Stimulated activated CD4-positive, alpha-beta T cell treated with anti-CD3 and anti-CD28 coated beads, Interleukin-2, amount 100 ng/mL, for 24 hours (primary cell): ENCODE measurements at regions not wholly inside any gene's neighbourhood (a gene's known extent, or its start where the extent isn't known, plus 50 kb on each side); places are given as distances from the start of the nearest gene placed in this dataset.

Experiments
- DNase-seq, 2 donors: peaks; one replicate each; pipeline ENCODE4 v3.0.0-alpha.2; 2020

DNA sequence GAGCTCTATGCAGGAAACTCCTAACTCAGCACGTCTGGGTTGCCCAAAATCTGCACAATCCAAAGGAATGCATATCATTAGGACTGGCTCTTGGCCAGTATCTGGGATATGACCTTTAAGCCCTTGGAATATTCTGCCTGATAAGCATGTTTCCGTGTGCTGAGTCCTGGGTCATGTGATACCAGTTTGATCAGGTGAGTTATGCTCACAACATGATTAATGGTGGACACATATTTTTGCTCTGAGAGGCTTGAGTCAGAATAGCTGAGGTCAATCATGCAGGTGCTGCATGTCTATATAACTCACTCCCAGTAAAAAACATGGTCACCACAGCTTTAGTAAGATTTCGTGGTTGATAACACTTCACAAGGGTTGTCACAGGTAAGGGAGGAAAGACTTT is 408.8 kb downstream of the YTHDC2 start:
- DNase-seq, result no peak

DNA sequence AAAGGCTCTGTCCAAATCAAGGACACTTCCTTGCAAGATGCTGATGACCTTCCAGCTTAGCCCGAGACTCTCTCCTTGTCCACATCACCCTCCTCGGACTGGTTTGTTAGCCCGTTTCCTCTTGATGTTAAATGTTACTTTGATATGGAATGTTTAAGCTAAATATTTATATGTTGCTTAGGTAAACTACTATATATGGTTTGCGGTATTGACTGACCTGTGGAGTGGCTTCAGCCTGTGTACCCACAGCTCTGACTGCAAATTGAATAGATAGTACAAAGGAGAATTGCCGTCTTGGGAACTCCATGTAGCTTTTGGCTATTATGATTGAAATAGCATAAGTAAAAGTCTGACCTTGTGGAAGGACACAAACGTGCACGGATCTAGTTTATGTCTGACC is 422.0 kb downstream of the YTHDC2 start:
- DNase-seq, result no peak

DNA sequence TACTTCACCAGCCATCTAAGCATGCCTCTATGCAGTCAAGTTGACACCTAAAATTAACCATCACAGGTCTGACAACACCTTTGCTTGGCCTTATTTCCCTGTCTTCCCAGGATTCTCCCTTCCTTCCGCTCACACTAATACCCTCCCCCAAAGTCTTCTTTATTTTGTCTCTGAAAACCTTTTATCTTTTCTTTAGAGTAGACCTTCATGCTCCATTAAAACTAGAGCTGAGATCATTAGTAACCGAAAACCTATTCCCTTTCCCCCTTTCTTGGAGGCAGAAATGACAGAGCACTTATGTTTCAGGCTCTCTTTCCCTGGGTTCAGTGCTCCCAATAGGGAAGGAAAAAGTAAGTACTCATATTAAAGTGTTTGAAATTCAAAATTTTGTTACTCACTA is 423.8 kb downstream of the YTHDC2 start:
- no peak for DNase-seq

DNA sequence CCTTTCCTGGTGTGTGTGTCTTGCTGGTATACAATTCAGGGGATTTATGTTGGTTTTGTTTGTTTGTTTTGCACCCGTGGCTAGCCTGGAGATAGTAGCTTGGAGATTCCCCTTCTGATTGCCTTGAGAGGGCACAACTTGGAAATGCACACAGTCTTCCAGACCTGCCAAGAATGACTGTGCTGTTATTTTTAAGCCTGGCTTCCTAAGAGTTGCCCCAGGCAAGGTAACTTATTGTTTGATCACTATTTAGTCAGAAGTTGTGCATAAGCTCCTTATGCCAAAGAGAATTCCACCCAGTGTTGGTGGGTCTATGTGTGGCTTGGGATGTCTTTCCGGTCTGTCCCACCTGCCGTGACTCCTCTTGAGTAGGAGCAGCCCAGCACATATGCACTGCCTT is 421.9 kb upstream of the KCNN2 start:
- DNase-seq, result no peak

DNA sequence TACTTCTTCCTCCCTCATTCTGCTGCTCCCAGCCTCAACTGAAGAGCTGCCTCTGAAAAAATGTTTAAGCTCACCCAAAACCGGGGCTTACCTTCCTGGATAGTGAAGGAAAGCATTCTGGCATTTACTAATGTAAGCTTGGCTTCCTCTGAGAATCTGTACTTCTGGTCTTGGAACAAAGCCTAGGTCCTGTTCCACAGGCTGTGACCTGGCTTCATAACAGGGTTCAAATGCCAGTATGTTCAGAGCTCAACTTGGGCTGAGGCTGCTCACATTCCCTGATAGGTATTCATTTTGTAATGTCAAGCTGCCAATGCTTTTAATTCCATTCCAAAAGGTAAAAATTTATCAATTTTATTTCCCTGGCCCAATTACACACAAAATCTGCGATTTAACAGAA is 411.7 kb upstream of the KCNN2 start:
- no peak for DNase-seq

DNA sequence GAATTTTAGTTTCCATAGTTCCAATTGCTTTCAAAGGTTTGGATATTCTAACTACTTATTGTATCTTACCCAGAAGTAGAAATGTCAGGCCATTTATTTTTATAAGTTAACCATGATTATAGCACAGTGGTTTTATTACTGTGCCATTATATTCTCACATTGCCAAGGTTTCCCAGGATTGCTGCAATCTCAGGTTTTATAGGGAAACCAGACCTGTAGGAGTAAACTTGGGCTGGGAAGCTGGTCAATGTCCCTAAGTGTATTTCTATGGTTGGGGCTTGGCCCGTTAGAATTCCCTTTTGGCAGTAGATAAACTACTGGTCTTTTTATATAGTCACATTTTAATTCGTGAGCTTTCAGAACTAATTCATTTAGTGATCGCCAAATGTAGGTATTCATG is 396.6 kb upstream of the KCNN2 start:
- no peak for DNase-seq

DNA sequence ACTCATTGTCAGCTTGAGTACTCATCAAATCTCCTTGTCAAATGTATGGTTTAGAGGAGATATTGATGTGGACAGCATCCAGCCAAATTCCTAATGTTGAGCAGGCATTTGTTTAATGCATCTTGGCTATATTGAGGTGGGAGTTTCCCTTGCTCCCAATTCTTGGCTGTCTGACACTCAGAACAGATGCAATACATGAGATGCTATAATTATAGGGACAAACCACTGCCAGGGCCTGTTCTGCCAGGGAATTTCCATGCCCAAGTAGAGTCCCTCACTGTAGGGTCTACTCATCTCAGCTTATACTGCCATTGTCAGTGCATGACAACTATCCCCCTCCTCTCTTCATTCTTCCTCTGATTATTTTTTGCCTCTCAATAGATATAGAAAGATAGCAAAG is 392.0 kb upstream of the KCNN2 start:
- no peak for DNase-seq

DNA sequence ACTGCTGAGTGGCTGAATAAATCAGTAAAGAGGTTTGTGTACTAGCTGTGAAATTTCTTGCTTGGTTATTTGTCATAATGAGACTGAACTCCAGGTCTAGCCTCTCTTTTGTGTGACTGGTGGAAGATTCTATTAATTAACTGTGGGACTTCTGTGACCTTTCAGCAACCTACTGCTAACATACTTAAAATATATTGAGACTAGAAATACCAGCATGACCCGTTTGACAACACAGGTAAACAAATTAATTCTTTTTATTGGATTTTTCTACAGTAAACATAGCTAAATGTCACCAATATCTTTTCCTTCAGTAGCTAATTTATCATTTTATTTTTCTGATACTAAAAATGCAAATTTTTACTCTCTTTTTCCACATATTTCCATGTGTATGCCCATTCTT is 390.4 kb upstream of the KCNN2 start:
- DNase-seq, result no peak

DNA sequence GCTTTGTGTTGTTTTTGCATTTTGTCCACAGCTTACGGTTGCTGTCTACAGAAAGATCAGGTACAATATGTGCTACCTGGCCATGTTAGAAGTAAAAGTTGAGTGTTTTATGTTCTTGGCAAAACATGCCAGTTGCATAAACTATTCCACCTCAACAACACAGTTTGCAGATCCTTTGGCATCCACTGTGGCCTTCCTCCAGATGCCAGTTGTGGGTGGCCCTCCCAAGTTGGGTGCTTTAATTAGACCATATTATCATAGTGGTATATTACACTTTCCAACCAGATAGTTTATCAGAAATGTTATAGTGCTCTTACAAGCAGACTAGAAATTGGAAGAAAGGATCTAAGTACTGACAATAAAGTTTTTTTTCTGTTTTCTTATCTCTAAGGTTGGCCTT is 386.9 kb upstream of the KCNN2 start:
- no peak for DNase-seq

DNA sequence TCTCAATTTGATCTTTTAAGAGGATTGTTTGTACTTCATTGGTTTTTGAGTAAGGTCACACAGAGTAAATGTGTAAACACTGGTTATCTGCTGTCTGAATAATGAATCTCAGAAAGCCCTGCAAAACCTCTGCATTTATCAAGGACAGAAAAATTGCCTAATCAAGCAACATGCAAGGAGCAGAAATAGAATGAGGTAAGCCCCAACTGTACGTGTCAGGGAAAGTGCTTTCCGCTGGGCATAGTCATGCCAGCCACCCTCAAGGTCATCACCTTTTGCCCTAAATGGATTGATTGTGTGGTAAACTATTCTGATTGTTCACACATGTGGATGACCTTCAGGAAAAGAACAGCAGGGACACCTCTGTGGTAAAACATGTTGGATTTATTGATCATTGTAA is 376.9 kb upstream of the KCNN2 start:
- DNase-seq, result no peak

DNA sequence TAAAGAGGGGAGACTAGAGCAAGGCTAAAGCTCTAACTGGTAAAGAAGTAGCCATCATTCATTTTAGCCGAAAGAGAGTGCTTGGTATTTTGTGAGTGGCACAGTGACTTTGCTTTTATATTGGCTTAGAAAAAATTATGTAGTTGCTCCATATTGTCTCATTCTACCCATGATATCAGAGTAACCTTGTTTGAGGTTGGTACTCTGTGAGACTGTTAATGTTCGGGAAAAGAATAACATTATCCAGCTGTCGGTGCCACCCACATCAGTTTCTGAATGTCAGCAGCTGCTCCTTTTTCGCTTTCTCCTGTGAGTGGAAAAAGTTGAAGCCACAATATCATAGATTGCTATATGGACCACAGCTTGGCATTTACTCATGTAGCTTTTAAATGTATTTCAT is 376.4 kb upstream of the KCNN2 start:
- no peak for DNase-seq

DNA sequence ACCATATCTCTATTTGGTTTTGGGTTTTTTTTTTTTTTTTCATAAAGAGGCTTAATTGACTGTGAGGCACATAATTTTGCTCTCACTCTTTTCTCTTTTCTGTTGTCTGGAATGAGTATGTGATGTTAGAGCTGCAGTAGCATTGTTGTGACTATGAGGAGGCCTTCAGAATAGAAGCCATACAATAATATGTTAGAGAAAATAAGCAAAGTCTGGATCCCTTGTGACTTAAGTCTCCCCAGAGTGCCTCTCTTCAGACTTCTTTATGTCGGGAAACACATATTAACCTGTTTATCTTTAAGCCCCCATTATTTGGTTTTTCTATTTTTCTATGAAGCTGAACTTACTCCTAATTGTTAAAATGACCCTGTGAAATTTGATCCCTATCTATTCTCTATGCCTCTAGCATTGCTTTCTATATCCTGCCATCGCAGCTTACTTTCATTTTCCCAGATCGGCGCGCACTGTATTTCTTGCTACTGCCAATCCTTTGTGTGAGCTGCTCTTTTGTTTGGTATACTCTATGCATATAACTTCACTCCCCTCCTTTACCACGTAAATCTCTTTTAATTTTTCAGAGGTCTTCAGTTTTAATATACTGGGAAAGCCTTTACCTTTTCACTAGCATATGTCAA is 372.5 kb upstream of the KCNN2 start:
- no peak for DNase-seq

DNA sequence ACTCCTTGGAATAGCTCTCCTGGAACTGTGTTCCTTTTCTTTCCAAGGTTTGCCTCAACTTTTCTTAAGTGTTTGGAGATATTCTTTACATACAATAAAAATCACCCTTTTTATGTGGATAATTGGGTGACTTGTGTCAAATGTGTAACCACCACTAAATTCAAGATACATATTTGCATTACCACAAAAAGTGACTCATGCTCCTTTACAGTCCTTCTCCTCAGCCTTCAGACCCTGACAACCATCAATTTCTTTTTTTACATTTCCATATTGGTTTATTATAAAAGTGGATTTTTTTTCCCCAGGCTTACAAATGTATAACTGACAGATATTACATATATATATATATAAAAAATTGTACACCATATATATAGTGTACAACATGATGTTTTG is 372.0 kb upstream of the KCNN2 start:
- DNase-seq, result no peak

DNA sequence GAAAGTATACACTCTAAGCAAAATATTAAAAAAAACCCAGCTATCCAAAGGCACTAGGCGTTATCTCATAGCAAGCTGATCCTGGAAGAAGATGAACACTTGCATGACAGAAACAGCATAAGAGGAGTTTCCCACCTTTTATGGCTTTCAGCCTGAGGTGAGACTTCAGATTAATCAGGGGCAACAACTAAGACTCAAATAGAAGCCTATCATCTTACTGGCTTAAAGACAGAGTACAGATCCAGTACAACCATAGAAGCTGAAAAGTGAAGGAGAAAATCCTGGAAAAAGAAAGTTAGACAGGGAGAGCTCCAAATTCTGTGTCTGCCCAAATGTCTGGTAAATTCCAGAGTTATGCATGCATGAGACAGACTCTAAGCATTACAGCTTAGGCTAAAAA is 360.8 kb upstream of the KCNN2 start:
- no peak for DNase-seq

DNA sequence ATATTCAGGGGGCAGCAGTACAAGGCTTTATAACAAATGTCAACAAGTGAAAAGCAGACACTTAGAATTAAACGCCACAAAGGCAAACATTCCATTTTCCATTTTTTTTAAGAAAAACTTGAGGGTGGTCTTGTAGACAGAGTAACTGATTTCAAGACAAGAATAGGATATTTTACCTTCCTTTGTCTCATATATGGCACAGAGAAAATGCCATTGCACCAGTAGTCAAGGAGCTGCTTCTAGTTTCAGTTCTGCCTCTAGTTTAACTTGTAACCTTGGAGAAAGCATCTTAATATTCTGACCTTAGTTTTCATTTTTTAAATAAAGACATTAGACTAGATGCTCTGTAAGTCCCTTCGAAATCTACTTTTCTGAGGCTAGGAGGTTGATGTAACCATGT is 355.3 kb upstream of the KCNN2 start:
- no peak for DNase-seq

DNA sequence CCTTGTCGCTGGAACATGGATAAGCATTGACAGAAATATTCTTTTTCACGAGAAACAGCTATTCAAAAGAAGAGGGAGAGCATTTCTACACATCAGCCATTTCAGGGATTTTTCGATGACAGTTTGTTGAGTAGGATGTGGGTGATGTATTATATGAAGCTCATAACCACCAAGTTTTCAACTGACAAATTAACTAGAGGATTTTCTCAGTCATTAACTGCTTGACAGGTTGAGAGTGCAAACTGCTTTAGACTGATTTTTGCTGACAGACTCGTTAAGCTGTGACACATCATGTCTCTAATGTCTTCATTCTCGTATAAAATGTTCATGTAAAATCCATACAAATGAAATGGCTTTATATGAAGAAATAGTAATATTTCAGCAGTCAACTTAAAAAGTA is 354.2 kb upstream of the KCNN2 start:
- DNase-seq, result no peak

DNA sequence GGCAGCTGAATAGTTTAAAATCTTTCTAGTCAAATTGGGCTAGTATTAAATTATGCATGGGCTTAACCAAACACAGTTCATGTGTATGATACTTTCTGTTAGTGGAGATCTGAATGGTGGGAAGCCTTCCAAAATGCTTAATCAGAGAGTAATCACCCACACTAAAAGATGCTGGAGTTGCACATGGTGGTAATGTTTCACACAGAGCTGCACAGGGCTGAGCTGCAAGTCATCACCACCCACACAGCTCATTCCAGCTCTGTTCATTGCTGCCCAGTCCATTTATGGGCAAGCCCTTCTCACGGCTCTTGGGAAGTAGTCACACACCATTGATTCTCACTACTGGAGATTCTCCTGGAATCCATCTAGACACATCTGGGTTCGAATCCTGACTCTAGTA is 351.5 kb upstream of the KCNN2 start:
- DNase-seq, result no peak

DNA sequence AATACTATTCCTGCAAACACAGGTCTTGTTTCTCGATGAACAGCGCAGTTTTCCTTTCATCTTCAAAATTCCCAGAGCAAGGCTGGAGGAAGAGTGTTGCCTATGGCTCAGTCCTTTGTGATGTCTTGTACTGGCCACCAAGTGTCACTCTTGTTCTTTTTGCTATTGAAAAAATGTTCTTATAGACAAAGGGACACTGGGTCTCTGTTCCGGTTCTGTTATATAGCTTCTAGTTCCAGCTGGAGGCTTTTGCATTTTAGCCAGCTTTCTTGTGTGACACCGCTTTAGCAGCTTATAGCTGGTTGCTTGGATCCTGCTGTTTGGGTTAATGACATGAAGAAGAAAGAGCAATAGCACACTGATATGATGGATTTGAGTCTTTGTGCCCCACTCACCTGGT is 343.7 kb upstream of the KCNN2 start:
- DNase-seq, result no peak

DNA sequence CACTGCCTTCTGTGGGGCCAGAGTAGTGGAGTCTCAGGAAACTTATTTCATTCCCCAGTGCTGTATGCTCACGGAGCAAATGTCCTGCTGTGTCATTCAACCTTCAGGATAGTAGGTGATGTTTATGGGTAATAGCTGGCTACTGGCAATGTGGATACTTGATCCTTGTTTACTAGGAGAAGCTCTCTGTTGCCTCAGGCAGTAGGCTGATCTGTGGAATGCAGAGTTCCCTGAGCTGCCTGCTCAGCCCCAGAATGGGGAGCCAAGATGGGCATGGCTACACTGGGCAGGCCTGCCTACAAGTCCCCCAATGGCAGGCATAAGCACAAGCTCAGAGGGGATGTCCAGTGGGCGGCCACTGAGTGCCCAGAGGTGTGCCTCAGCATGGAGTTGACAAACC is 323.1 kb upstream of the KCNN2 start:
- DNase-seq, result no peak

DNA sequence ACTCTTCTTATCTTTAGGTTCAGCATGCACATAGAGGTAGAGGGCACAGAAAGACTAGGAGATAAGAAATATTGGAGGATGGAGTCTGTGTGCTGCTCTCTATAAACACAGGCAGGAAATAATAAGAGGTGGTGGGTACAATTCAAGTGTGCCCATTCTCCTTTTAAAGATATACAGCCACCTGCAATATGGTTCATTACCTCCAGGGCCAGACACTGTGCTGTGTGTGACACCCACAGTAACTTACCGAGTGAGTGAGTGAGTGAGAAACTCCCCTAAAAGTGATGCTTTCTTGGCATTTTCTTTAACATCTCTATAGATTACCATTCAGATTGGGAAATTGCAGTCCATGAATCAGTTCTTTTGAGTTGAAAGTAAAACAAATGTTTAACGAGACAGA is 311.8 kb upstream of the KCNN2 start:
- no peak for DNase-seq

DNA sequence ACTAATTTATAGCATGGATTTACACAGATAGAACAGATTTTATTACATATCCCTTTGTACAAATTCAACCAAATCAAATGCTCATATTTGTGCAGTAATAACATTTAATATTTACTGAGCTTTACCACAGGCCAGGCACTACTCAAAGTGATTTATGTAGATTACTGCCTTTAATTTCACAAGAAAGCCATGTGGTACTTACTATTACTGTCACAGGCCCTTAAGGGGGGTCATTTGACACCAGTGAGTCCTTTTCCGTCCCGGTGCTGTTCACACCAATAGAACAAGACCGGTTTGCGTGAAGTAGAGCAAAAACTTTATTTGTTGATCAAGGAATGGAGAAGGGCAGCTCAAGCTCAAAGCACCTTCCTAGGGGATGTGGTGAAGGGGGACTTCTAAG is 308.5 kb upstream of the KCNN2 start:
- DNase-seq, result no peak

DNA sequence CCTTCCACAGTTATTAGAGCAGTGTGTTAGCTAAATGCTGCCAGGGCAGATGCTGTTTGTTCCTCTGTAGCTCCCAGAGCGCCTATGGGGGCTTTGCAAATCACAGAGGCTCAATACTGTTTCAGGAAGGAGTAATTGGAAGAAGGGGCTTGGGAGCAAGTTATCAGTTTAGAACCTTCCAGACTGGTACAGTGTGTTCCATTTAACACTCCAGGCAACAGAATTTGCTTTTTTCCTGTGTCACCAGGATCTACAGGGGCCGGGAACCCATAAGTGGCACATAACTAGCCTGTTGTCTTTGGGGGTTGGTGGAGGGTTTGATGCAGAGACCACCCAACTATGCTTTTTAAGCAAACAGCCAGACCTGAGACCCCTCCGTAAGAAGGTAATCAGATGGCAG is 307.3 kb upstream of the KCNN2 start:
- no peak for DNase-seq

DNA sequence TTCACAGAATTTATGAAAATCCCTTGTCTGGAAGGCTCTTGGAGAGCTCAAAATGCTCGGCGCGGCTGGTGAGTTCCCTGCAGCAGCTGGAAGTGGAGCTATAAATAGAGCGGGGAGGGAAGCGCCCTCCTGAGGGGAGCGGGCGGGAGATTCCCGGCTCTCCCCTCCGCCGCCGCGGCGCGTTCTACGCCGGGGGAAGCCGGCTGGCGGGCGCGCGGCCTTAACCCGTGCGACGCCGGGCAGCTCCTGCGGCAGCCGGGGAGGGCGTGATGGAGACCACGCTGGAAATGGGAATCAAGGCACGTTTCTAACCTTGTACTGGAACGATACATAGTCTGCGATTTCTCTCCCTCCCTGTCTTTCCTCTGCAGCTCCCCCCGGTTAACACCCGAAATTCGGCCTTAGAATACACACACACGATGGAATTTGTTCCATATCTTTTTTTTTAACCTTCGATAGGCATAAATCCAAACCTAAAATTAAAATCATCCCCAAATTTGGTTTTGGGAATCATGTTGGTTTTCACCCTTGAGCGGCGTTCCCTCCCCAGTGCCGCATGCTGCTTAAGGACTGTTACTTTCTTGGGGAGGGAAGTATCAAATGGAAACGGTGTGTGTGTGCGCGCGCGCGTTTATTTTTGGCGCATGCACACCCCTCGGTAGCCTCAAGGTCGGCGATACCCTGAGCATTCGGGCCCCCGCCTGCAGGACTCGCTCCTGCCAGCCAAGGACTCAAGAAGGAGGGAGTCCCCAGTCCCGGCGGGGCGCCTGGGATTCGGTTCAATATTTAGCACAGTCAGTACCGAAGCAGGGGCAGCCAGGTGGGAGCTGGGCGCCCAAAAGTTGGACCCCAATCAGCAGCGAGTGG is 306.3 kb upstream of the KCNN2 start:
- no peak for DNase-seq

DNA sequence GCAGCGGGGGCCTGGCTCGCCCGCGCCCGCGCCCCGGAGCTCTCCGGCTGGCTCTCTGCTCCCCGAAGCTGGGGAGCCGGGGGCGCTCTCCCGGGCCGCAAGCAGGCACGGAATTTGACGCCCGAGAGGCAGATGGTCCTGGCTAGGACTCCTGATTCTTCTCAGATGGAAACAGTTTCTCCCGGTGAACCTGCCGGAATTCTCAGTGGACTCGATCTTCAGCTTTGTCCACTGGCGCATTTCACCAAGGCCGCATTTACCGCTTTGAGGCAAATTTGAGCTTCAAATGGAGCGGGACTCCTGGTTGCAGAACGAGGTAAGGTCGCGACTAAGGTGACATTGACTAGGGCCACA is 305.7 kb upstream of the KCNN2 start:
- no peak for DNase-seq

DNA sequence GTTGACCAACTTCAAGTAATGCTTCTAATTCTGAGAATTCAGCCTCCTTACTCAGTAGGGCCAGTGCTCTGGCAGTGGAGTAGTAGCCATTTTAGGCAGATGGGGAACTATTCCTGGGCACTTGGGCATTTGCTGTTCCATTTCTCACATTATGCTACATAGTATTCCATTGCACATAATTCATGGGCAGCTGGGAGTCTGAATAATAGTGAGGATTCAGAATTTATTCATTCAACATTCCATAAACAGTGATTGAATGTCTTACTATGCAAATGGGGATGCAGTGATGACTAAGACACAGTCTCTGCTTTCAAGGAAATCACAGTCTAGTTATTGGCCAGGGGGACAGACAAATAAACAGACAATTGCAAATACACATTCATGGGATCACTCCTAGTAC is 301.0 kb upstream of the KCNN2 start:
- no peak for DNase-seq
